HepG2 (cell line): ENCODE measurements at regions not wholly inside any gene's neighbourhood (a gene's known extent, or its start where the extent isn't known, plus 50 kb on each side); places are given as distances from the start of the nearest gene placed in this dataset.

Experiments
- BRF2 ChIP-seq: sonication (generic); formaldehyde crosslinking; IDR thresholded peaks from 2 replicates; pipeline ENCODE4 v1.8.1; 2022; ENCODE audit warnings: mild to moderate bottlenecking, missing genetic modification reagents
- CBX5 ChIP-seq: sonication (generic); formaldehyde crosslinking; IDR thresholded peaks from 2 replicates; pipeline ENCODE4 v1.4.0; 2020; ENCODE audit warnings: missing genetic modification reagents, borderline replicate concordance
- ETV5 ChIP-seq: IDR thresholded peaks from 2 replicates; pipeline ENCODE4 v1.6.1; 2018; ENCODE audit warnings: missing biosample characterization, missing genetic modification reagents, inconsistent platforms, borderline replicate concordance
- FOXP4 ChIP-seq: sonication (generic); formaldehyde crosslinking; IDR thresholded peaks from 2 replicates; pipeline ENCODE4 v1.4.0; 2020; ENCODE audit warnings: missing genetic modification reagents
- GFI1 ChIP-seq: sonication (generic); formaldehyde crosslinking; IDR thresholded peaks from 2 replicates; pipeline ENCODE4 v1.5.0; 2020; ENCODE audit warnings: missing genetic modification reagents, mild to moderate bottlenecking, borderline replicate concordance
- HDAC1 ChIP-seq: sonication (generic); formaldehyde crosslinking; IDR thresholded peaks from 2 replicates; pipeline ENCODE4 v1.5.1; 2020; ENCODE audit warnings: mild to moderate bottlenecking, missing genetic modification reagents
- HMG20A ChIP-seq: IDR thresholded peaks from 2 replicates; pipeline ENCODE4 v1.6.1; 2016; ENCODE audit warnings: borderline replicate concordance
- KAT8 ChIP-seq: IDR thresholded peaks from 2 replicates; pipeline ENCODE4 v1.6.1; 2016; ENCODE audit warnings: missing genetic modification reagents, missing compliant biosample characterization
- KDM6A ChIP-seq: IDR thresholded peaks from 2 replicates; pipeline ENCODE4 v1.6.1; 2016; ENCODE audit warnings: low read depth
- KLF16 ChIP-seq, 2 experiments: sonication (generic) in 1 of 2; formaldehyde crosslinking in 1 of 2; IDR thresholded peaks; 2 replicates each; pipeline versions ENCODE4 v1.6.1 to v1.8.0; 2016 to 2023; ENCODE audit warnings: missing genetic modification reagents in 2 of 2, missing compliant biosample characterization in 1 of 2
- ONECUT2 ChIP-seq: sonication (generic); formaldehyde crosslinking; IDR thresholded peaks from 2 replicates; pipeline ENCODE4 v1.4.0; 2020; ENCODE audit warnings: missing genetic modification reagents
- SAP130 ChIP-seq: IDR thresholded peaks from 2 replicates; pipeline ENCODE4 v1.6.1; 2016; ENCODE audit warnings: low read depth
- YEATS4 ChIP-seq: sonication (generic); formaldehyde crosslinking; IDR thresholded peaks from 2 replicates; pipeline ENCODE4 v1.4.0; 2020; ENCODE audit warnings: missing genetic modification reagents, borderline replicate concordance
- ZFYVE20 ChIP-seq: sonication (generic); formaldehyde crosslinking; IDR thresholded peaks from 2 replicates; pipeline ENCODE4 v1.8.0; 2023; ENCODE audit warnings: low read depth, mild to moderate bottlenecking, moderate library complexity, missing genetic modification reagents, borderline replicate concordance
- ZMAT3 ChIP-seq: sonication (generic); formaldehyde crosslinking; conservative IDR thresholded peaks from 2 replicates; pipeline ENCODE4 v1.7.0; 2021; ENCODE audit warnings: missing genetic modification reagents
- ZNF317 ChIP-seq: sonication (generic); formaldehyde crosslinking; IDR thresholded peaks from 2 replicates; pipeline ENCODE4 v1.5.0; 2020; ENCODE audit warnings: mild to moderate bottlenecking, missing genetic modification reagents
- ZNF580 ChIP-seq: IDR thresholded peaks from 2 replicates; pipeline ENCODE4 v1.6.1; 2016; ENCODE audit warnings: low read depth, borderline replicate concordance
- ZNF614 ChIP-seq: IDR thresholded peaks from 2 replicates; pipeline ENCODE4 v1.6.1; 2018; ENCODE audit warnings: missing biosample characterization, missing genetic modification reagents, inconsistent platforms, borderline replicate concordance
- ZNF660 ChIP-seq: sonication (generic); formaldehyde crosslinking; IDR thresholded peaks from 2 replicates; pipeline ENCODE4 v1.5.1; 2020; ENCODE audit warnings: mild to moderate bottlenecking, low read depth, missing genetic modification reagents, borderline replicate concordance
- ZNF878 ChIP-seq: sonication (generic); formaldehyde crosslinking; IDR thresholded peaks from 2 replicates; pipeline ENCODE4 v1.8.1; 2023; ENCODE audit warnings: mild to moderate bottlenecking, missing genetic modification reagents, moderate library complexity
- TF ChIP-seq, protein P1 (sequence below): sonication (generic); formaldehyde crosslinking; IDR thresholded peaks from 2 replicates; pipeline ENCODE4 v1.4.0; 2020; ENCODE audit warnings: missing genetic modification reagents
- TF ChIP-seq, protein P2 (sequence below): sonication (generic); formaldehyde crosslinking; IDR thresholded peaks from 2 replicates; pipeline ENCODE4 v1.4.0; 2020; ENCODE audit warnings: mild to moderate bottlenecking, missing genetic modification reagents

DNA sequence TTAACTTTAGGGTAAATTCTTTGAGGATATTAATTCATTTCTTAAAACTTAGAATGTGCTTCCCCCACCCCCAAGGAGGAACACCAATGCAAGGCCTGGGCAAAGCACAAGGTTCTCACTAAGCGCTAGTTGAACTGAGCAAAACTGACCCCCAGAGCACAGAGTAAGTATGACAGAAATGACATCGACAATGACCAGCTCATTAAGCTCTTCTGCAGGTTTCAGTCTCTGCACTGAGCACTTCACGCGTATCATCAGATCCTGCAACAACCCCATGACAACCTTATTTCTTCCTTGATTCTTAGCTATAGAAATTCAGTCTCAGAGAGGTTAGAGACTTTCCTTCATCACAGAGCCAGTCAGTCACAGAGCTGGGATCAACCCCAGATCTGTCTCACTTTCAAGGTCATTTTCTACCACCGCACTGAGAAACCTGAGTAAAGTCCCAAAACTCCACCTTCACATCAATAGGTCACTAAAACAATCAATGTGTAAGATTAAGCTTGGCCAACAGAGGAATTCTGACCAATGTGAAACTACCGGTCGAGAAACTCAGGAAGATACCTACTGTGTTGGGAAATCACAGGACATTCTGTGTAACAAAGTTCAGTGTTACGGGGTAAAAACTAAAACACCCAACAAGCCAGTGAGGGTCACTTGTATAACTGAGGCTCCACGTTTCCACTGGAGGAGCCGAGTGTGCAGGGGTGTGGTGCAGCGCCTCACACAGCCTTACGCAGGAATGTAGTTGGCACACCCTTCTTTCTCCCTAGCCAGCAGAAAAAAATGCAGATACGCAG, 129.0 kb upstream of the FOXQ1 start (continued):
- TF ChIP-seq ZFYVE20 (CRISPR knock-in tag) (no peak), HDAC1 (CRISPR knock-in tag) (peak; percentile 54; the same call in 1 of the 2 replicates), HMG20A (CRISPR knock-in tag) (peak; percentile 58), FOXP4 (CRISPR knock-in tag) (peak; percentile 60), ZNF580 (CRISPR knock-in tag) (peak; percentile 44; the same call in 1 of the 2 replicates), GFI1 (peak; percentile 61; the same call in 1 of the 2 replicates), ZNF660 (no peak), KAT8 (CRISPR knock-in tag) (0 out of 2 replicates have a peak, but pooled peaks have one; percentile 36), ETV5 (peak; percentile 66; the same call in 1 of the 2 replicates), KLF16 (CRISPR knock-in tag; IDR thresholded peaks at IDR 0.05) (no peak), ONECUT2 (CRISPR knock-in tag) (peak; percentile 83), KDM6A (0 out of 2 replicates have a peak, but pooled peaks have one; percentile 38), CBX5 (CRISPR knock-in tag) (peak; percentile 24; the same call in 1 of the 2 replicates), ZNF317 (CRISPR knock-in tag) (0 out of 2 replicates have a peak, but pooled peaks have one; percentile 20), SAP130 (CRISPR knock-in tag) (peak; percentile 25; the same call in 1 of the 2 replicates), ZNF878 (CRISPR knock-in tag) (no peak), BRF2 (CRISPR knock-in tag) (0 out of 2 replicates have a peak, but pooled peaks have one; percentile 35), ZMAT3 (no peak), ZNF614 (CRISPR knock-in tag) (0 out of 2 replicates have a peak, but pooled peaks have one; percentile 43), YEATS4 (CRISPR knock-in tag) (0 out of 2 replicates have a peak, but pooled peaks have one; percentile 37)
- TF ChIP-seq, protein P1, sequence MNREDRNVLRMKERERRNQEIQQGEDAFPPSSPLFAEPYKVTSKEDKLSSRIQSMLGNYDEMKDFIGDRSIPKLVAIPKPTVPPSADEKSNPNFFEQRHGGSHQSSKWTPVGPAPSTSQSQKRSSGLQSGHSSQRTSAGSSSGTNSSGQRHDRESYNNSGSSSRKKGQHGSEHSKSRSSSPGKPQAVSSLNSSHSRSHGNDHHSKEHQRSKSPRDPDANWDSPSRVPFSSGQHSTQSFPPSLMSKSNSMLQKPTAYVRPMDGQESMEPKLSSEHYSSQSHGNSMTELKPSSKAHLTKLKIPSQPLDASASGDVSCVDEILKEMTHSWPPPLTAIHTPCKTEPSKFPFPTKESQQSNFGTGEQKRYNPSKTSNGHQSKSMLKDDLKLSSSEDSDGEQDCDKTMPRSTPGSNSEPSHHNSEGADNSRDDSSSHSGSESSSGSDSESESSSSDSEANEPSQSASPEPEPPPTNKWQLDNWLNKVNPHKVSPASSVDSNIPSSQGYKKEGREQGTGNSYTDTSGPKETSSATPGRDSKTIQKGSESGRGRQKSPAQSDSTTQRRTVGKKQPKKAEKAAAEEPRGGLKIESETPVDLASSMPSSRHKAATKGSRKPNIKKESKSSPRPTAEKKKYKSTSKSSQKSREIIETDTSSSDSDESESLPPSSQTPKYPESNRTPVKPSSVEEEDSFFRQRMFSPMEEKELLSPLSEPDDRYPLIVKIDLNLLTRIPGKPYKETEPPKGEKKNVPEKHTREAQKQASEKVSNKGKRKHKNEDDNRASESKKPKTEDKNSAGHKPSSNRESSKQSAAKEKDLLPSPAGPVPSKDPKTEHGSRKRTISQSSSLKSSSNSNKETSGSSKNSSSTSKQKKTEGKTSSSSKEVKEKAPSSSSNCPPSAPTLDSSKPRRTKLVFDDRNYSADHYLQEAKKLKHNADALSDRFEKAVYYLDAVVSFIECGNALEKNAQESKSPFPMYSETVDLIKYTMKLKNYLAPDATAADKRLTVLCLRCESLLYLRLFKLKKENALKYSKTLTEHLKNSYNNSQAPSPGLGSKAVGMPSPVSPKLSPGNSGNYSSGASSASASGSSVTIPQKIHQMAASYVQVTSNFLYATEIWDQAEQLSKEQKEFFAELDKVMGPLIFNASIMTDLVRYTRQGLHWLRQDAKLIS = 0 out of 2 replicates have a peak, but pooled peaks have one; percentile 52
- TF ChIP-seq, protein P2, sequence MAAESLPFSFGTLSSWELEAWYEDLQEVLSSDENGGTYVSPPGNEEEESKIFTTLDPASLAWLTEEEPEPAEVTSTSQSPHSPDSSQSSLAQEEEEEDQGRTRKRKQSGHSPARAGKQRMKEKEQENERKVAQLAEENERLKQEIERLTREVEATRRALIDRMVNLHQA = no peak
